IPS-11a (cell line): ENCODE measurements at regions not wholly inside any gene's neighbourhood (a gene's known extent, or its start where the extent isn't known, plus 50 kb on each side); places are given as distances from the start of the nearest gene placed in this dataset.
"Not testable (repeated sequence)": the region's sequence is repeated elsewhere in the genome, so short reads cannot be mapped to it uniquely, and the experiment has no call there.

Source experiments
- H3K4me3 ChIP-seq: one replicate; pipeline ENCODE4 v1.5.1; 2013; ENCODE audit warnings: low read depth, low read length, control low read depth

DNA sequence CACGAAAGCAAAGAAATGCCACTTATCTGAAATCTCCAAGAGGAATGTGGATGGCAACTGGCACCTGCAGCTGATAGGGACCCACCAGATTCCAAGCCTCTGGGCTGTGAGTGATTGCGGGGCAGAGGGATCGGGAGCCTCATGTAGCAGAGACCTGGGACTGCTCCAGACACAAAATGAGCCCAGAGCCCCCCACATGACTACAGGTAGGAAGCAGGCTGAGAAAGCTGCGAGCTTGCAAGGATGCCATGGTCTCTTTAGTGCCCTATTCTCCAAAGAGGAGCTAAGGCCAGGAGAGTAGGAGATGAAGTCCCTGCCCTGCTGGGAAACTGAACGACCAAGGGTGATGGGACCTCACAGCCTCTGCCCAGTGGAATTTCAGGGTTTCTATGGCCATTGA is 305.4 kb upstream of the CHRNA7 start:
- not testable (repeated sequence) for H3K4me3 ChIP-seq

DNA sequence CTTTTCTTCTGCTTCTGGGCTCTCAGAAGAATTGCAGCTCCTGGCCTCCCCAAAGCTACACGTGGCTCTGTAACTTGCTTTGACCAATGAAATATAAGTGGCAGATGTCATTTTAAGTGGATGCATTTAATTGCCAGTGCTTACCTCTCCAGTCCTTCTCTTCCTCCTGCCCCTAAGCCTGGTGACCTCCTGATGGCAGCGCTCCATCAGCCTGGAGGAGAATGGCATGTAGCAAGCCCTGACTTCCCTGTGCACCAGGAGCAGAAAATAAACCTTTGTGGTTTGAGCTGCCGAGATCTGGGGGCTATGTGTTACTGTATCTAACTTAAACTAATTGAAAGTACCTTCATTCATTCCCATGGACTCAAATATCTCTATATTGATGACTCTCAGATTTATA is 304.7 kb upstream of the CHRNA7 start:
- H3K4me3 ChIP-seq, result not testable (repeated sequence)

DNA sequence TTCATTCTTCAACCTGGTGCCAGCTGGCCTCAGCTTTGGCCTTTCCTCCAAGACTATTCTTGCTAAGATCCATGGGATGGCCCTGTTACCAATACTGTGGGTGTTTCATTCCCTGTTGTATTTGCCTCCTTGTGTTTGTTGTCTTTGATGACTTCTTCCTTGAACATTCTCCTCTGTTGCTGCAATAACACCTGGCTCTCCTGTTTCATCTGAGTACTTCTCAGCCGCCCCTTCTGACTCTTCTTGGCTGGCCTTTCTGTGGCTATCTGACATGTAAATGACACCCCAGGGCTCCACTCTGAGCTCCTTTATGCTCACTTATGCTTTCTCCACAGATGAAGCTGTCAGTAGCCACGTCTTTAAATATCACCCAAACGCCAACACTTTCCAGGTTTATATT is 302.7 kb upstream of the CHRNA7 start:
- H3K4me3 ChIP-seq, result no peak overlapping the region

DNA sequence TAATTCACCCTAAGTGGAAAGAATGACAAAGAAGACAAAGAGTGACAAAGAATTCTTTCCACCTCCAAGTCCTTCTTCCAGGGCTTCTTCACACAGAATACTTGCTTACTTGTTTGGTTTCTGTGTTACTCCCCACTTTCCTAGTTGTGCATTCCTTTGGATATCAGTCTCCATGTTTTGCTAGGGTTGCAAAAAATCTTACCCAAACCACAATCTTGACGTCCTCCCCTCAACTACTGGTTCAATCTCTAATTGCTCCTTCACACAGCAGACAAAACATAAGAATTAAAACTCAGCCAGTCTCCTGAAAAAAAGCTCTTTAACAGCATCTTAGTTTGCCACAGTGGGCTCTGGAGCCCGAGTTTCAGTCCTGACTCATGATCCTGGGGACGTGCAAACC is 297.6 kb upstream of the CHRNA7 start:
- no peak overlapping the region for H3K4me3 ChIP-seq

DNA sequence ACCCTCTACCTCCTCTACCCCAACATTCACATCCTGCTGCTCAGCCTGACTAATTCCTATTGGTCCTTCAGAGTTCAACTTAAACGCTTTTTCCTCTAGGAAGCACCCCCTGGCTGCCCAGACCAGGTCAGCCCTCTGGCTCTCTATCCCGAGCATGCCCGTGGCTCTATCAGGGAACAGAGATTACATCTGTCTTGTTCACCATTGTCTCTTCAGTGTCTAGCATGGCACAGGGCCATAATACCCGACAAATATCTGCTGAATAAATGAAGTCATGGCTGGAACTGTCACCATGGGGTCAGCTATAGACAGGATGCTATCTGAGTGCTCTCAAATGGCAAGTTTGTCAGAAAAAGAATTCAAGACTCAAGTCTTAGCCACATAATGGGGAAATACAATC is 296.9 kb upstream of the CHRNA7 start:
- H3K4me3 ChIP-seq, result no peak overlapping the region

DNA sequence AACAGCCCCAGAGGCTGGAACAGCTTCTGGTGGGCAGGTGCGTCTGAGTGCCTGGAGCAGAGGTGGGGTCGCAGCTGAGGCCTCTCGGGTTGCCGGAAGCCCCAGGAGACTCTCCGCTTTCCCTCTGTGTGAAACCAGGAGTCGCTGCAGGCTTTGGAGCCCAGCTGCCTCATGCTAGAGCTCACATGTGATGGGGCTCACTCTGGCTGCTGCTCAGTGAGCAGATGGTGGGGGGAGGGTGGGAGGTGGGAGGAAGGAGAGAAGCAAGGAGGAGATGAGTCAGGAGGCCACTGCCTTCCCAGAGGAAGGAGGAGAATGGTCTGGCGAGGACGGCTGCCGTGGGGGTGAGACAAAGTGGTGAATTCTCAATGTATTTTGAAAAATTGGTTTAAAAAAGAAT is 290.1 kb upstream of the CHRNA7 start:
- no peak overlapping the region for H3K4me3 ChIP-seq

DNA sequence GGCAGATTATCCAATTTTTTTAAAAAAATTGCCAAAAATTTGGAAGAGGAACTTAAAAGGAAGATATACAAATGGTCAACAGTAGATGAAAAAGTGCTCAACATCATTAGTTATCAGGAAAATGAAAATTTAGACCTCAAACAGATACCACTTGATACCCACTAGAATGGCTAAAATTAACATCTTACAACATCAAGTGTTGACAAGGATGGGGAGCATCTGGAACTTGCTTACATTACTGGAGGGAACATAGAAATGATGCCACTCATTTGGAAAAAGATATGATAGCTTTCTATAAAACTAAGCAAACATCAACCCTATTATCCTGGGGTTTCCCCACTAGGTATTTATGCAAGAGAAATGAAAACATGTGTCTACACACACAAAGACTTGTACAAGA is 284.5 kb upstream of the CHRNA7 start:
- H3K4me3 ChIP-seq, result no peak overlapping the region

DNA sequence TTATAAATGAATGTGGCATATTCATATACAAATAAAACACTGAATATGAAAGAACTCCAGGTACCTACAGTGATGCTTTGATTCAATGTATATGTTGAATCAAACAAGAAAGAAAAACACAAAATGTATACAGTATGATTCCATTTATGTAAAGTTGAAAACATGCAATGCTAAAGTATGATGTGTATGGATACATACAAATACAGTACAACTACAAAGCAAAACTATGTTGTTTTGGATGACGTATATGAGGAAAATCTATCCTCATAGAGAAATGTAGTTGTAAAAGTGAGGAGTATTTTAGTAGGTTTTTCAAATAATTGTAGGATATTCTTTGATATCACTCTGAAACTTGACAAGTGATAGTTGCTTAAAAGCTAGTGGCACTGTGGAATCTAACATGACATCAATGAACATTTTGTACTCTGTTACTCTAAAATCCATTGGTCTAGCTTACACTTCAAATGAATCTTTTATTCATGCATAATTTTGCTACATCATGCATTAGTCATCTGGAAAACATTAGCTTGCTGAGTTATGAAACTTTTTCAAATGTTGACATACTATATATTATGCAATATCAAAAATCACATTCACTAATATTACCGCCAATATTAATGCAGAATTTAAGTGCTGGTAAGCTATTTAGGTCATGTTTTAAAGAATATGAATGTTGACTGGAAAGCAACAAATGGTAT is 278.1 kb upstream of the CHRNA7 start:
- H3K4me3 ChIP-seq, result no peak overlapping the region

DNA sequence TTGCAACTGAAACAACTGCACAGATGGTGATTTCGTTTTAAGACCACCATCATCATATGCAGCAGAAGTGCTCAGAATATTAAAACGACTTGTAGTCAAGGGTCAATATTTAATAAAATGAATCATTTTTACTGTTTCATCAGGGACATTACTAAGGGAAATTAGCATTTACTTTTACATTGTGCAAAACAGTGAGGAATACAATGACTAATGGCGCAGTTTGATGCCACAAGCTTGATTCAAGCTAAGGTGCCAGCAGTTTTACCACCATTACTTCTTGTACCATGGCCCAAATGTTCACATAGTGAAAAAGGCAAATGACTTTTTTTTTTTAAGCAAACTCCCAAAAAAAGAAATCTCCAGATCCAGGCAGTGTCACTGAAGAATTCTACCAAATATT is 277.4 kb upstream of the CHRNA7 start:
- H3K4me3 ChIP-seq, result no peak overlapping the region

DNA sequence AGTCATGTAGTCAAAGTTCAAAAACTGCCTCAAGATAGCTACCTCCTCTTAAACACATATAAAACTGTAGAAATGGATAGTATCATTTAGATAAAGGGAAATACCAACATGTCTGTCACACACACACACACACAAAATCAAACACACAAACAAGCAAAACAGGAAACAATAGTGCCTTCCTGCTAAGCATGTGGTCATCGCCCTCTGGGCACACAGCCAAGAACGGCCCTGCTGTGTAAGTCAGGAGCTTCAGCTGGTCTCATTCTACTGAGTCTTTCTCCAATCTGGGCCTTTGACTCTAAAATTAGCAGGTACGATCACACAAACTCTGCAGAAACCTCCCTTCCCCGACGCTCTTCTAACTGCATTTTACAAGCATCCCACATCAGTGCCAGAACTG is 272.2 kb upstream of the CHRNA7 start:
- no peak overlapping the region for H3K4me3 ChIP-seq

DNA sequence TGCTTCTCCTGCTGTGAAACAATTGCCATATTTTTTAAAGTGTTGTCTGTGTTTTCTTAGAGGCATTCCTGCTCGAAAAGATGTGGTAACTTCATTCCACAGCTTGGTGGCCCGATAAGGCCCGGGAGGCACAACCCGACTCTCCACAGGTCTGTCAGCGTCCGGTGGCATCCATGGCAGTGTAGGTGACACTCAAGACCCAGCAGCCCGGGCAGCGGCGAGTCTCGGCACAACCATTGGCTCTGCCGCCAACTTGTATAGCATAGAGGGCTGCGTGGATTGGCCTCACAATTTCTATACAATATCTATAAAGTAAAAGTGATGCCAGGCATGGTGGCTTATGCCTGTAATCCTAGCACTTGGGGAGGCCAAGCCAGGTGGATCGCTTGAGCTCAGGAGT is 262.3 kb upstream of the CHRNA7 start:
- no peak overlapping the region for H3K4me3 ChIP-seq

DNA sequence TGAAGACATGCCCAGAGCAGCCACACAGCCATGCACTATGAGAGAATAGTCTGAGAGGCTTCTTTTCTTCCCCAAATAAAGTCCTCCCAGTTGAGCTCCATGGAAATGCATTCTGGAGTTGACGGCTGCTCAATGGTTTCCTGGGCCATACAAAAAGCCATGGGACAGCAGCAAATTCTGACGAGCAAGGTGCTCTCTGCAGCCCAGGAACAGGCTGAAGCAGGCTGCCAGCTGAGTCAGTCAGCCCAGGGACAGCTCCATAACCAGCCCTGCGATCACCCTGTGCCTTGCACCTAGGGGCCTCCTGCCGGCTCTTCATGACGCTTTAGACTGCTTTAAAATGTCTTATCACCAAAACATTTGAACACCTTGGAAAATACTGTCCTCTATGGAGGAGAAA is 256.3 kb upstream of the CHRNA7 start:
- no peak overlapping the region for H3K4me3 ChIP-seq

DNA sequence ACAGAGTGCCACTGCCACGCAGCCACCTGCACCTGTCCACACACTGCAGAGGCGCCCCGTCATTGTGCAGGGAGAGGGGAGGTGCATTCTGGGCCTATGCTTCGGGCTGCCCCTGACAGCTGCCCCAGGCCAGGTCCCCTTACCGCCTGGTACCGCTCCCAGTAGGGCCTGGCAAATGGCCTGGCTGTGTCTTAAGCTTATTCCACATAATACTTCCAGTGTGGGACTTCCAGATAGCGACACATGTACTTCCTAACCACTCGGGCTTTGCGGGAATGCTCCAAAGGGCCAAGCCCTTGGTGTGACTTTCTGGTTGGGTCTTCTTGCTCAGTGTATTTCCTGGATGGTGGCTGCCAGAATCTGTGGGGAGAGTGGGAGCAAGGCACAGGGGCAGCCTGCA is 254.3 kb upstream of the CHRNA7 start:
- H3K4me3 ChIP-seq, result no peak overlapping the region

DNA sequence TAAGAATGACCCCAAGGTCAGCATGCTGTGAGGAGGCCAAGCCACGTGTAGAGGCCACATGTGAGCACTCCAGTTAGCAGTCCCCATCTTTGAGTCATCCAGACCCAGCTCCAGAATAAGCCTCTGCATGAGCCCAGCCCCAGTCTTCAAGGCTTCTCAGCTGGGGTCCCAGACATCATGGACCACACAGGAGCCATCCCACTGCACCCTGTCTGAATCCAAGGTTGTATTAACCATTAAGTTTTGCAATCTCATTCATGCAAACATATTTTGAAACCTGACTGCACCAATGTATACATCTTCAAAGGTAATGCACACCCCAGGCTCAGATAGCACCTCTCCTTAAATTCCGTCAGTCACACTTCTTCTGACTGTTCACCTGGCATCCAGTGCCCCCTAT is 249.1 kb upstream of the CHRNA7 start:
- no peak overlapping the region for H3K4me3 ChIP-seq

DNA sequence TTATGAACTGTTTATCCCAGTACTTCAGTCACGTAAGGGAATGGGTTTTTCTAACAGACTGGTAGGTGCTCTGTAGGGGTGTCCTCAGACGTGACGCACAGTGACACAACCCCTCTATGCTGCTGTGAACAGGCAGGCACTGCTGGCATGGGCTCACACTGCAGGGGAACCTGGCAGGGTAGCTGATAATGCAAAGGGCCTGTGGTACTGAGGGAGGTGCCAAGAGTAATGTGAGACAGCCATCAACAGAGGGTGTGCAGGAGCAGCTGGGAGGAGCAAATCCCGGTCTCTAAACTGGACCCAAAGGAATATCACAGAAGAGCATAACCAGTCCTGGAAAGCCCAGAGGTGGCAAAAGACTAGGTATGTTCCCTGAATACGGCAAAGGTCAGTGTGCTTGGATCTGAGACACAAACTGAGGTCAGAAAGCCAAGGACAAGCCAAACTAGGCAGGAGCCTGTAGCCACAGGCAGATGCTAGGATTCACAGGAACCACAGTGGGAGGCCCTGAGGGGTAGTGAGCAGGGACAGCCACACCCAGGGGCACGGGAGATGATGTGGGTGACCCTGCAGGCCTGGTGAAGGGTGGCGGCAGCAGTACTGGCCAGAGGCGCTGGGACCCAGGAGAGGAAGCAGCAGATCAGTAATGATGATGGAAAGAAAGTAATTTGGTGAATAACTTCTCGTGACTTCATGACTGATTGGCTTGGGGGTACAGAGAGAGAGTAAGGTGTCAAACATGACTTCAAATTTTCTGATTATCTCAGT is 248.1 kb upstream of the CHRNA7 start:
- H3K4me3 ChIP-seq, result no peak overlapping the region

DNA sequence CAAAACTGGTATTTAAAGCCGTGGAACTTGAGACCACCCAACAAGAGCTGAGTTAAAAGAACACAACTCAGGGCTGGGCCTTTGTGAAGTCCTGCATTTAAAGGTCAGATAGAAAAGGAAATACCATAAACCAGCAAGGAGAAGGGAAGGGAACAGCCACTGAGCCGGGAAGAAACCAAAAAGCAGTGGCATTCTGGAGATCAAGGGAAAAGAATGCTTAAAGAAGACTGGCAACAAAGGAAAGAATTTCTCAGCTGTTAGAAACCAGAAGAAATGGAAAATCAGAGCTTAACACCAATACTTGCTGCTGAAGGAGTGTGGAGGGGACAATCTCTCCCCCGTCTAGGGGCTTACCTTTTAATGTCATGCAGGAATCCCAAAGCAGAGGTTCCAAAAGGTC is 247.4 kb upstream of the CHRNA7 start:
- H3K4me3 ChIP-seq, result no peak overlapping the region

DNA sequence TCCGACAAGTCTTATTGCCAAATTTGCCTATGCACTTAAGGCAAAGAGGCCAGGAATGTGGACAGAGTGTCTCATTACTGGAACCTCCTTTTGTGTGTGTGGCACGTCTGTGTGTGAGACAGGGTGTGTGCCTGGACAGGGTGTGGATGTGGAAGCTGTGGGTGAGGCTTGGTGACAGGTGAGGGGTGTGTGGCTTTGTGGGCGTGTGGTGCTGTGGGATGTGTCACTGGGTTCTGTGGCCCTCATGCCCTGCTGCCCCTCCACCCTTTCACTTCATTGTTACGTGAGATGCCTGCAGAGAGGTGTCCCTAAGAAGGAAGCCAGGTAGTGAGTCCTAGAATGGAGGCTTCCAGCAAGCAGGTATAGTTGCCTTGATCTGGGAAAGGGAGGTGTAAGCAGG is 244.0 kb upstream of the CHRNA7 start:
- H3K4me3 ChIP-seq, result no peak overlapping the region

DNA sequence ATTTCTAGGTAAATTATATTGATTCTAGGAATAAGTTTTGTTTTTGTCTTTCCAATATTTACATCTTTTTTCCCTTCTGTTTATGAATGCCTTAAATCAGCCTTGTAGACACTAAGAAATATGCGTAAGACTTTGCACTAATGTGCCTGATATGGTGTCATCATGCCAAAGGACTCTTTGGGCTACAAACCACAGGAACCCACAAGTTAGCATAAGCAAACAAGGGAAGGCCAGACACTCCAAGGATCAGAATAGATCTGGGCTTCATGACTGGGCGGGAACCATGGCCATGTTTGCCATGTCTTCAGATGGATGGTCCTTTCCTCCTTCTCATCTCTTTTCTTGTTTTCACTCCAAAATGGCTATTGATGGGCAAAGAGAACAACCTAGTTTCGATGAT is 242.2 kb upstream of the CHRNA7 start:
- H3K4me3 ChIP-seq, result no peak overlapping the region

DNA sequence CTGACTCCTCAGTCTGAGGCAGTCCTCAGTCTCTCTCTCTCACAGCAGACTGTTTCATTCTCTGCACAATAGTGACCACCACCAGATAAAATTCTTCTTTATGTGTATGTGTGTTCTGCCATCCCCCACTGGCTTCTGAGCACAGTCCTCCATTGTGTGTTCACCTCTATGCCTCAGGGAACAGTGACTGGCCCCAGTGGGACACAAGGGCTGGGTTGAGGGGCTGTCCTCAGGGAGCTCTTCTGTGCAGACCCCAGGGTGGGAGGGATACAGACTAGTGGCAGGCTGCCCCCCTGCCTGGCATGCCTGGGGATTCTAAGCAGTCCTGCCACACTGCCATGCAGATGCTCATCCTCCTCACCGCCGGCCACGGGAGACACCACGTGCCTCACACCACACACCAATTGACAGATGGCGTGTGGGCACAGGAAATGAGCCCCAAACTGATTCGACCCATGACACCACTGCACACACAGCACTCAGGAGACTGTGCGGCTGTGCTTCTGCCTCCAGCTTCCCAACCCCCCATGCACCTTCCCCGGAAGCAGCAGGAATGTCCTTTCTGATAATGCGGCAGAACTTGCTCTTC is 237.6 kb upstream of the CHRNA7 start:
- H3K4me3 ChIP-seq, result no peak overlapping the region

DNA sequence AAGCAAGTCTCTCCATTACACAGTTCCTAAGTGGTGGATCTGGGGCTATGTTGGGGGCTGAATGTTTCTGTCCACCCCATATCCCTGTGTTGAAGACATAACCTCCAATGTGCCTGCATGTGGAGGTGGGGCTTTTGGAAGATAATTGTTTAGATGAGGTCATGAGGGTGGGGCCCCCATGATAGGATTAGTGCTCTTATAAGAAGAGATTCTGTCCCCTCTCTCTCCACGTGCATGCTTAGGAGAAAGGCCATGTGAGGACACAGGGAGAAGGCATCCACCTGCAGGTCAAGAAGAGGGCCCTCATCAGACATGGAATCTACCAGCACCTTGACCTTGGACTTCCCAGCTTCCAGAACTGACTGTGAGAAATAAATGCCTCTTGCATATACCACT is 231.0 kb upstream of the CHRNA7 start:
- H3K4me3 ChIP-seq, result no peak overlapping the region

DNA sequence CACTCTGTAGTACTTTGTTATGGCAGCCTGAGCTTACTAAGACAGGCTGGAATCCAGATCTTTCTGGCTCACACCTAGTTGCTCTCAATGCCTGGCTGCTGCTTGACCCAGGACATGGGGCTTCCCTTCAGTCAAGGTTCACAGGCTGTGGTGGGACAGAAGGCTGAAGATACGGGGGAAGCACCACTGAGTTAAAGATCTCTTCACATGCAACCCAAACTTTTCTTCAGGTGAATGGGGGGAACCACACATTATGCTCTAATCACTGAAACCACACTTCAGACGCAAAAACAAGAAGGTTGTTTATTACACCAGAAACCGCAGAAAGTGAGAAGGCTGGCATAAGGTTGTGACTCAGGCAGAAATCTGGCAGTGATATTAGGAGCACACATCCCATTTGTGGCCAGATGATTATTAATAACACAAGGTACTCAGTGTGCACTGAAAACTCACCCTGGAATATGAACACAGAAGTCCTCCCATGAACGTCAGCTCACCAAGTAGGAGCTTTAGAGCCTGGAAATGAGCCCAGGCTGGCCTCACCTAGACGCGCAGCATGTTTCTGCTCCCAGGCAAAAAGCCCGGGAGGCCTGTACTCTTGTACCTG is 230.5 kb upstream of the CHRNA7 start:
- no peak overlapping the region for H3K4me3 ChIP-seq

DNA sequence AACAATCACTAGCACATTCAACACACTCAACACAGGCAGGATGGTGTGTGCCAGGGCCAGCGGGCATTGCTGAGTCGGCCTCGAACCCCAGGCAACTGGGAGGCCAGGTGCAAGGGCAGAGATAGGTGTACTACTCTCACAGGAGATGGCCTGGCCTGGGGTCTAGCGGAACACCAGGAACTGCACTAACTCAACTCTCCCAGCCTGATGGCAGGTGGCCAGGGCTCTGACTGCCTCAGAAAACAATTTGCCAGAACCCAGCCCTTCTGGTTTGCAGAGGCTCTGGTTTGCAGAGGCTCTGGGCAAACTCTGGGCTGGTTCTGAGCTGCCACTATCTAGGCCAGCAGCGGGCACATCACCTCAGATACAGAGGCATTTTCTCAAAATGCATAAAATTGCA is 229.2 kb upstream of the CHRNA7 start:
- H3K4me3 ChIP-seq, result no peak overlapping the region
